Endothelial cell of umbilical vein (primary cell): ENCODE measurements at regions not wholly inside any gene's neighbourhood (a gene's known extent, or its start where the extent isn't known, plus 50 kb on each side); places are given as distances from the start of the nearest gene placed in this dataset.

Experiments
- BruUV-seq: library from RNA; stranded (reverse); fragments of 400-500 nt; replicated peaks from 2 replicates; lab custom pipeline; 2021; lab: Mats Ljungman, UMichigan
- CTCF ChIA-PET: fragments of 300-600, 350-600 bp; sonication (Branson Sonifier 250); formaldehyde crosslinking; loops from one replicate; lab custom pipeline; 2021; ENCODE audit warnings: antibody characterized with exemption, inconsistent platforms; lab: Charles Lee
- POLR2A ChIA-PET: fragments of 300-600, 350-600 bp; sonication (Branson Sonifier 250); formaldehyde crosslinking; loops from one replicate; lab custom pipeline; 2021; ENCODE audit warnings: antibody characterized with exemption, inconsistent platforms; lab: Charles Lee
- DNase-seq: peaks from one replicate; pipeline ENCODE4 v3.0.0-alpha.2; 2011; ENCODE audit warnings: low read depth, low spot score
- FAIRE-seq: peaks from 2 replicates; lab custom pipeline; 2011; peaks lifted over from hg19 to GRCh38; lab: Jason Lieb, UNC
- H2AFZ ChIP-seq: 2 replicates; pipeline ENCODE4 v1.6.0; 2012; ENCODE audit warnings: low read depth, low read length, control low read depth, inconsistent platforms
- H3K27ac ChIP-seq: 2 replicates; pipeline ENCODE4 v1.5.1; 2011; ENCODE audit warnings: low read depth, mild to moderate bottlenecking, control low read depth, low read length, moderate library complexity; ENCODE audit not compliant: insufficient read depth
- H3K27me3 ChIP-seq, 2 experiments: 2 replicates each; pipeline versions ENCODE4 v1.6.0 to v1.6.1; 2011; ENCODE audit warnings: low read length in 2 of 2, mixed read lengths in 1 of 2; ENCODE audit not compliant: control insufficient read depth in 2 of 2, insufficient read depth in 2 of 2
- H3K36me3 ChIP-seq, 2 experiments: 2 replicates in 1 of 2; 3 replicates in 1 of 2; pipeline ENCODE4 v1.5.1; 2011; ENCODE audit warnings: low read length in 2 of 2, mild to moderate bottlenecking in 1 of 2, moderate library complexity in 1 of 2; ENCODE audit not compliant: control insufficient read depth in 2 of 2, insufficient read depth in 2 of 2; ENCODE audit errors: extremely low read depth in 1 of 2
- H3K4me1 ChIP-seq: 3 replicates; pipeline ENCODE4 v1.5.1; 2011; ENCODE audit warnings: mild to moderate bottlenecking, low read length; ENCODE audit not compliant: control insufficient read depth, insufficient read depth; ENCODE audit errors: extremely low read depth
- H3K4me2 ChIP-seq: 2 replicates; pipeline ENCODE4 v1.6.1; 2011; ENCODE audit warnings: low read length, control low read depth, mixed read lengths; ENCODE audit not compliant: insufficient read depth
- H3K4me3 ChIP-seq, 3 experiments: fragments of 200-600 bp in 1 of 3; sonication (generic), shearing (Covaris generic) in 1 of 3; replicated peaks in 1 of 3; 2 replicates each; pipeline ENCODE4 v1.5.1; 2011 to 2016; ENCODE audit warnings: control low read depth in 3 of 3, low read length in 3 of 3, mild to moderate bottlenecking in 2 of 3, inconsistent platforms in 1 of 3, low read depth in 1 of 3, moderate library complexity in 1 of 3; ENCODE audit not compliant: insufficient read depth in 1 of 3
- H3K79me2 ChIP-seq: 2 replicates; pipeline ENCODE4 v1.6.0; 2012; ENCODE audit warnings: low read length, inconsistent platforms; ENCODE audit not compliant: control insufficient read depth, insufficient read depth
- H3K9ac ChIP-seq: replicated peaks from 2 replicates; pipeline ENCODE3; 2011; ENCODE audit warnings: low read length, control low read depth; ENCODE audit not compliant: insufficient read depth; ENCODE audit errors: extremely low read depth
- H3K9me1 ChIP-seq: replicated peaks from 3 replicates; pipeline ENCODE4 v1.6.0; 2011; ENCODE audit warnings: mild to moderate bottlenecking, low read length; ENCODE audit not compliant: control insufficient read depth, insufficient read depth; ENCODE audit errors: extremely low read depth
- H3K9me3 ChIP-seq: replicated peaks from 2 replicates; pipeline ENCODE4 v1.5.1; 2012; ENCODE audit warnings: low read length, inconsistent platforms; ENCODE audit not compliant: control insufficient read depth, insufficient read depth
- H4K20me1 ChIP-seq: replicated peaks from 2 replicates; pipeline ENCODE3; 2011; ENCODE audit warnings: mild to moderate bottlenecking, low read length; ENCODE audit not compliant: control insufficient read depth, insufficient read depth; ENCODE audit errors: extremely low read depth
- EZH2 ChIP-seq: IDR thresholded peaks from 2 replicates; pipeline ENCODE4 v1.6.1; 2012; ENCODE audit warnings: borderline replicate concordance, low read depth, mild to moderate bottlenecking, moderate library complexity, low read length, inconsistent platforms; ENCODE audit not compliant: severe bottlenecking
- FOS ChIP-seq: IDR thresholded peaks from 2 replicates; pipeline ENCODE4 v1.6.1; 2011; ENCODE audit warnings: mild to moderate bottlenecking, low read length, moderate library complexity, borderline replicate concordance; ENCODE audit not compliant: insufficient read depth
- GATA2 ChIP-seq: IDR thresholded peaks from 2 replicates; pipeline ENCODE4 v1.7.0; 2011; ENCODE audit warnings: low read depth, mild to moderate bottlenecking, moderate library complexity, mixed read lengths, low read length; ENCODE audit not compliant: insufficient read length, insufficient read depth
- JUN ChIP-seq: IDR thresholded peaks from 2 replicates; pipeline ENCODE4 v1.6.1; 2011; ENCODE audit warnings: borderline replicate concordance, low read depth; ENCODE audit not compliant: insufficient read length, insufficient read depth
- MYC ChIP-seq: IDR thresholded peaks from one replicate; pipeline ENCODE4 v1.6.1; 2011; ENCODE audit warnings: mild to moderate bottlenecking, low read depth, low read length
- POLR2A ChIP-seq: IDR thresholded peaks from 2 replicates; pipeline ENCODE4 v1.6.1; 2012; ENCODE audit warnings: low read depth, mild to moderate bottlenecking, control low read depth, low read length
- POLR2AphosphoS5 ChIP-seq: IDR thresholded peaks from 2 replicates; pipeline ENCODE4 v1.6.1; 2012; ENCODE audit warnings: low read depth, mild to moderate bottlenecking, control low read depth, low read length, moderate library complexity; ENCODE audit not compliant: insufficient read depth
- dilution Hi-C: fragments of 300-500 bp; cut with MboI; formaldehyde crosslinking; loops from one replicate; pipeline ENCODE4 v1.15.0; 2019; ENCODE audit warnings: low sequenced_read_pairs; ENCODE audit not compliant: extremely low pct_ligation_motif_present
- intact Hi-C: fragments of 100-400 bp; cut with micrococcal nuclease; formaldehyde crosslinking; loops from one replicate; pipeline ENCODE4 v1.10.0; 2022
- TF ChIP-seq, protein P1 (sequence below): IDR thresholded peaks from 2 replicates; pipeline ENCODE4 v1.6.1; 2011; ENCODE audit not compliant: insufficient read depth, insufficient read length
- TF ChIP-seq, protein P2 (sequence below), 2 donors: IDR thresholded peaks; 1 replicate in 1 of 2; 2 replicates in 1 of 2; pipeline ENCODE4 v1.5.1; 2011; ENCODE audit warnings: low read length in 2 of 2, mild to moderate bottlenecking in 2 of 2, moderate library complexity in 2 of 2, control low read depth in 1 of 2, inconsistent platforms in 1 of 2, low read depth in 1 of 2; ENCODE audit not compliant: insufficient read depth in 1 of 2; ENCODE audit errors: extremely low read depth in 1 of 2

DNA sequence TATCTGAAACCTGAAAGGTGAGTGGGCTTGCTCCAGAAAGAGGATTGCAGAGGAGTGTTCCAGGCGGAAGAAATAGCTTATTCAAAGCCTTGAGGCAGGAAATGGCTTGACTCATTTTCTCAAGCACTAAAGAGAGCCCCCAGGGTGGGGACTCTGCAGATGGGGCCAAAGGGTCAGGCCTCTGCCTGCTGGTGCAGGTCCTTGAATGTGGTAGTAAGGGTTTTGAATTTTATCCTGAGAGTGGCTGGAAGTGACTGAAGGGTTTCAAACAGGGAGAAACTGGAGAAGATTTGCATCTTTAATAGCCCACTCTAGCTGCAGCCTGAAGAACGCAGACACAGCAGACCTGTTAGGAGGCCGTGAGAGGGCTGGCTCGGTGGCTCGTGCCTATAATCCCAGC, 144.4 kb downstream of the CCT6B start:
- FAIRE-seq = no peak
- POLR2A ChIA-PET = no interaction called here

More for the DNA sequence above, 144.4 kb downstream of the CCT6B start:
- H3K4me2 ChIP-seq = no peak overlapping the region
- no peaks in the 10 kb centered on the region for H3K79me2 ChIP-seq
- DNase-seq = no peak
- dilution Hi-C loops (no loop called here), intact Hi-C loops (no loop called here)
- H4K20me1 ChIP-seq = no peaks in the 10 kb centered on the region
- H3K36me3 ChIP-seq = no peaks in the 10 kb centered on the region
- no peak overlapping the region for H2AFZ ChIP-seq
- H3K9me1 ChIP-seq = no peaks in the 10 kb centered on the region
- no peak overlapping the region for H3K4me3 ChIP-seq
- no peaks in the 10 kb centered on the region for H3K9me3 ChIP-seq
- BruUV-seq = no TSS peak
- CTCF ChIA-PET = interaction anchor here (1.3 kb wide), 1 partner anchor 179 kb away, joined by 3 read pairs; no protein-coding TSS in a partner anchor
- no peaks in the 10 kb centered on the region for H3K27me3 ChIP-seq
- H3K4me1 ChIP-seq = no peaks in the 10 kb centered on the region
- H3K27ac ChIP-seq = no peak overlapping the region
- H3K9ac ChIP-seq = no peak overlapping the region
- TF ChIP-seq, protein P1, sequence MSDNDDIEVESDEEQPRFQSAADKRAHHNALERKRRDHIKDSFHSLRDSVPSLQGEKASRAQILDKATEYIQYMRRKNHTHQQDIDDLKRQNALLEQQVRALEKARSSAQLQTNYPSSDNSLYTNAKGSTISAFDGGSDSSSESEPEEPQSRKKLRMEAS = no peak
- TF ChIP-seq POLR2A (no peak), POLR2AphosphoS5 (no peak), MYC (no peak), EZH2 (no peak), FOS (no peak), GATA2 (no peak), JUN (no peak)
- TF ChIP-seq, protein P2, sequence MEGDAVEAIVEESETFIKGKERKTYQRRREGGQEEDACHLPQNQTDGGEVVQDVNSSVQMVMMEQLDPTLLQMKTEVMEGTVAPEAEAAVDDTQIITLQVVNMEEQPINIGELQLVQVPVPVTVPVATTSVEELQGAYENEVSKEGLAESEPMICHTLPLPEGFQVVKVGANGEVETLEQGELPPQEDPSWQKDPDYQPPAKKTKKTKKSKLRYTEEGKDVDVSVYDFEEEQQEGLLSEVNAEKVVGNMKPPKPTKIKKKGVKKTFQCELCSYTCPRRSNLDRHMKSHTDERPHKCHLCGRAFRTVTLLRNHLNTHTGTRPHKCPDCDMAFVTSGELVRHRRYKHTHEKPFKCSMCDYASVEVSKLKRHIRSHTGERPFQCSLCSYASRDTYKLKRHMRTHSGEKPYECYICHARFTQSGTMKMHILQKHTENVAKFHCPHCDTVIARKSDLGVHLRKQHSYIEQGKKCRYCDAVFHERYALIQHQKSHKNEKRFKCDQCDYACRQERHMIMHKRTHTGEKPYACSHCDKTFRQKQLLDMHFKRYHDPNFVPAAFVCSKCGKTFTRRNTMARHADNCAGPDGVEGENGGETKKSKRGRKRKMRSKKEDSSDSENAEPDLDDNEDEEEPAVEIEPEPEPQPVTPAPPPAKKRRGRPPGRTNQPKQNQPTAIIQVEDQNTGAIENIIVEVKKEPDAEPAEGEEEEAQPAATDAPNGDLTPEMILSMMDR (IDR thresholded peaks at IDR 0.05; ENCODE audit: extremely low read depth in 1 of 2, insufficient read depth in 1 of 2, low read depth in 1 of 2, low read length in 2 of 2) = no peak
